DND-41 (cell line): ENCODE measurements at regions not wholly inside any gene's neighbourhood (a gene's known extent, or its start where the extent isn't known, plus 50 kb on each side); places are given as distances from the start of the nearest gene placed in this dataset.
"Not testable (repeated sequence)": the region's sequence is repeated elsewhere in the genome, so short reads cannot be mapped to it uniquely, and the experiment has no call there.

Experiments used
- ATAC-seq: fragments of 200-7000 bp; cut with Tn5 transposase; 3 replicates; pipeline ENCODE4 v1.9.1; 2021; ENCODE audit warnings: low read depth; ENCODE audit not compliant: insufficient read depth
- DNase-seq: peaks from one replicate; pipeline ENCODE4 v3.0.0-alpha.2; 2020
- H2AFZ ChIP-seq: 2 replicates; pipeline ENCODE4 v1.6.0; 2012; ENCODE audit warnings: low read depth, low read length
- H3K27ac ChIP-seq: 2 replicates; pipeline ENCODE4 v1.5.1; 2012; ENCODE audit warnings: low read length, inconsistent platforms
- H3K27me3 ChIP-seq: fragments of 200-600 bp; sonication (generic); 2 replicates; pipeline ENCODE4 v1.6.0; 2012; ENCODE audit warnings: low read length, mild to moderate bottlenecking, inconsistent platforms; ENCODE audit not compliant: insufficient read depth, poor library complexity
- H3K36me3 ChIP-seq: 2 replicates; pipeline ENCODE4 v1.5.1; 2012; ENCODE audit warnings: low read length, inconsistent platforms; ENCODE audit not compliant: insufficient read depth
- H3K4me1 ChIP-seq: 2 replicates; pipeline ENCODE4 v1.5.1; 2012; ENCODE audit warnings: mild to moderate bottlenecking, low read length; ENCODE audit not compliant: insufficient read depth
- H3K4me2 ChIP-seq: 2 replicates; pipeline ENCODE4 v1.6.0; 2012; ENCODE audit warnings: mild to moderate bottlenecking, moderate library complexity, low read length, inconsistent platforms; ENCODE audit not compliant: insufficient read depth
- H3K4me3 ChIP-seq, 2 experiments: fragments of 200-600 bp in 1 of 2; shearing (Covaris generic) in 1 of 2; 2 replicates each; pipeline ENCODE4 v1.5.1; 2012 to 2016; ENCODE audit warnings: inconsistent platforms in 2 of 2, low read length in 2 of 2, mild to moderate bottlenecking in 2 of 2, low read depth in 1 of 2, moderate library complexity in 1 of 2
- H3K79me2 ChIP-seq: 2 replicates; pipeline ENCODE4 v1.6.0; 2012; ENCODE audit warnings: low read length, inconsistent platforms; ENCODE audit not compliant: insufficient read depth
- H3K9ac ChIP-seq: 2 replicates; pipeline ENCODE4 v1.6.0; 2012; ENCODE audit warnings: low read depth, mild to moderate bottlenecking, inconsistent platforms, low read length, moderate library complexity
- H3K9me3 ChIP-seq: 2 replicates; pipeline ENCODE4 v1.5.1; 2012; ENCODE audit warnings: low read length, moderate library complexity, mild to moderate bottlenecking, inconsistent platforms; ENCODE audit not compliant: insufficient read depth, severe bottlenecking
- H4K20me1 ChIP-seq: 2 replicates; pipeline ENCODE4 v1.6.0; 2012; ENCODE audit warnings: low read length; ENCODE audit not compliant: insufficient read depth
- CTCF ChIP-seq: IDR thresholded peaks from 2 replicates; pipeline ENCODE4 v1.5.1; 2012; ENCODE audit warnings: borderline replicate concordance, low read length, moderate library complexity, mild to moderate bottlenecking; ENCODE audit not compliant: poor library complexity, severe bottlenecking; ENCODE audit errors: extremely low read depth
- EZH2 ChIP-seq: IDR thresholded peaks from 3 replicates; pipeline ENCODE4 v1.6.1; 2012; ENCODE audit warnings: borderline replicate concordance, low read depth, mild to moderate bottlenecking, moderate library complexity, low read length, inconsistent platforms; ENCODE audit not compliant: severe bottlenecking

- Histone ChIP-seq H3K4me1 (no peaks in the 10 kb centered on the region), H4K20me1 (no peaks in the 10 kb centered on the region), H3K27ac (no peak overlapping the region), H3K9ac (no peak overlapping the region), H3K36me3 (no peaks in the 10 kb centered on the region), H2AFZ (no peak overlapping the region), H3K9me3 (no peaks in the 10 kb centered on the region), H3K4me3 (no peak overlapping the region), H3K27me3 (no peaks in the 10 kb centered on the region), H3K4me2 (no peak overlapping the region), H3K79me2 (no peaks in the 10 kb centered on the region)
- no peak for ATAC-seq
- no peak for DNase-seq
- no peak for TF ChIP-seq CTCF
- no peak for TF ChIP-seq EZH2
Measured at GRCh38 chr9:81070689-81071088, 618.7 kb downstream of the TLE1 start.

GRCh38 chr9:81069923-81070322 is 619.4 kb downstream of the TLE1 start:
- no peak overlapping the region for H3K4me2 ChIP-seq
- ATAC-seq (no peak), DNase-seq (no peak)
- H3K9me3 ChIP-seq: no peaks in the 10 kb centered on the region
- no peak overlapping the region for H3K4me3 ChIP-seq
- TF ChIP-seq EZH2: no peak
- TF ChIP-seq CTCF: no peak
- no peaks in the 10 kb centered on the region for H3K36me3 ChIP-seq
- H3K27ac ChIP-seq: no peak overlapping the region
- H2AFZ ChIP-seq: no peak overlapping the region
- H3K9ac ChIP-seq: no peak overlapping the region
- H4K20me1 ChIP-seq: no peaks in the 10 kb centered on the region
- no peaks in the 10 kb centered on the region for H3K4me1 ChIP-seq
- no peaks in the 10 kb centered on the region for H3K79me2 ChIP-seq
- H3K27me3 ChIP-seq: no peaks in the 10 kb centered on the region

- Histone ChIP-seq H3K4me3 (no peak overlapping the region), H3K9ac (no peak overlapping the region), H2AFZ (no peak overlapping the region), H3K4me1 (no peaks in the 10 kb centered on the region), H3K4me2 (no peak overlapping the region), H4K20me1 (no peaks in the 10 kb centered on the region), H3K79me2 (no peaks in the 10 kb centered on the region), H3K36me3 (no peaks in the 10 kb centered on the region), H3K9me3 (no peaks in the 10 kb centered on the region), H3K27ac (no peak overlapping the region), H3K27me3 (no peaks in the 10 kb centered on the region)
- TF ChIP-seq EZH2 (no peak), CTCF (no peak)
- DNase-seq (no peak), ATAC-seq (no peak)
Measured at GRCh38 chr9:81069038-81069795, 620.1 kb downstream of the TLE1 start.

- not testable (repeated sequence) for H3K27ac ChIP-seq, ATAC-seq, H3K4me1 ChIP-seq, H3K79me2 ChIP-seq, H2AFZ ChIP-seq, H3K4me3 ChIP-seq, H3K36me3 ChIP-seq, H3K4me2 ChIP-seq, H4K20me1 ChIP-seq, H3K9ac ChIP-seq, H3K27me3 ChIP-seq
- H3K9me3 ChIP-seq: peaks cover 13% of the 10 kb centered on the region
- DNase-seq: peak; percentile 6
Measured at GRCh38 chr9:81062995-81063394, 626.4 kb downstream of the TLE1 start.
